Bronchial epithelial cell (primary cell): ENCODE measurements at regions not wholly inside any gene's neighbourhood (a gene's known extent, or its start where the extent isn't known, plus 50 kb on each side); places are given as distances from the start of the nearest gene placed in this dataset.
"Not testable (repeated sequence)": the region's sequence is repeated elsewhere in the genome, so short reads cannot be mapped to it uniquely, and the experiment has no call there.

ENCODE experiments used
- DNase-seq: peaks from one replicate; pipeline ENCODE4 v3.0.0-alpha.2; 2010; ENCODE audit warnings: low read depth
- FAIRE-seq: peaks from 2 replicates; lab custom pipeline; 2011; peaks lifted over from hg19 to GRCh38; lab: Jason Lieb, UNC
- H3K27me3 ChIP-seq: 2 replicates; pipeline ENCODE4 v1.5.1; 2011; ENCODE audit warnings: low read length; ENCODE audit not compliant: control insufficient read depth, insufficient read depth
- H3K36me3 ChIP-seq: 2 replicates; pipeline ENCODE4 v1.5.1; 2011; ENCODE audit warnings: low read length; ENCODE audit not compliant: control insufficient read depth, insufficient read depth
- H3K4me3 ChIP-seq: 2 replicates; pipeline ENCODE4 v1.5.1; 2011; ENCODE audit warnings: mild to moderate bottlenecking, low read depth, low read length, control low read depth
- CTCF ChIP-seq: IDR thresholded peaks from 2 replicates; pipeline ENCODE4 v1.5.1; 2011; ENCODE audit warnings: mild to moderate bottlenecking, moderate library complexity, low read length, control low read depth, inconsistent platforms; ENCODE audit not compliant: insufficient read depth, severe bottlenecking

GRCh38 chr11:129645943-129646342 is 169.7 kb upstream of the TMEM45B start:
- H3K36me3 ChIP-seq, result no peaks in the 10 kb centered on the region
- no peak for FAIRE-seq
- H3K4me3 ChIP-seq, result no peak overlapping the region
- no peak for DNase-seq
- no peaks in the 10 kb centered on the region for H3K27me3 ChIP-seq
- no peak for TF ChIP-seq CTCF

DNA sequence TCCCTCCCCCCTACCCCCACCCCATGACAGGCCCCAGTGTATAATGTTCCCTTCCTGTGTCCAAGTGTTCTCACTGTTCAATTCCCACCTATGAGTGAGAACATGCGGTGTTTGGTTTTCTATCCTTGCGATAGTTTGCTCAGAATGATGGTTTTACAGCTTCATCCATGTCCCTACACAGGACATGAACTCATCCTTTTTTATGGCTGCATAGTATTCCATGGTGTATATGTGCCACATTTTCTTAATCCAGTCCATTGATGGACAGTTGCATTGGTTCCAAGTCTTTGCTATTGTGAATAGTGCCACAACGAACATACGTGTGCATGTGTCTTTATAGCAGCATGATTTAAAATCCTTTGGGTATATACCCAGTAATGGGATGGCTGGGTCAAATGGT is 165.6 kb upstream of the TMEM45B start:
- not testable (repeated sequence) for DNase-seq, FAIRE-seq, H3K27me3 ChIP-seq, H3K4me3 ChIP-seq, H3K36me3 ChIP-seq

GRCh38 chr11:129652835-129653234 is 162.8 kb upstream of the TMEM45B start:
- Histone ChIP-seq H3K36me3 (no peaks in the 10 kb centered on the region), H3K4me3 (no peak overlapping the region), H3K27me3 (no peaks in the 10 kb centered on the region)
- DNase-seq (peak; percentile 97), FAIRE-seq (no peak)
- no peak for TF ChIP-seq CTCF

DNA sequence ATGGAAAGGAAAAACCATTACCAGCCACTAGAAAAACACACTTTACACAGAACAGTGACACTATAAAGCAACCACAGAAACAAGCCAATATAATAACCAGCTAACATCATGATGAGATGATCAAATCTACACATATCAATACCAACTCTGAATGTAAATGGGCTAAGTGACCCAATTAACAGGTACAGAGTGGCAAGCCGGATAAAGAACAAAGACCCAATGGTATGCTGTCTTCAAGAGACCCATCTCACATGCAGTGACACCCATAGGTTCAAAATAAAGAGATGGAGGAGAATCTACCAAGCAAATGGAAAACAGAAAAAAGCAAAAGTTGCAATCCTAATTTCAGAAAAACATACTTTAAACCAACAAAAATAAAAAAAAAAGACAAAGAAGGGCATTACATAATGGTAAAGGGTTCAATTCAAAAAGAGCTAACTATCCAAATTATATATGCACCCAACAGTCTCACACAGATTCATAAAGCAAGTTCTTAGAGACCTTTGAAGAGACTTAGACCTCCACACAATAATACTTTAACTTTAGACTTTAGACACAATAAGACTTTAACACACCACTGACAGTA is 160.3 kb upstream of the TMEM45B start:
- no peak overlapping the region for H3K4me3 ChIP-seq
- no peak for DNase-seq
- no peak for FAIRE-seq
- H3K36me3 ChIP-seq, result no peaks in the 10 kb centered on the region
- no peaks in the 10 kb centered on the region for H3K27me3 ChIP-seq
- no peak for TF ChIP-seq CTCF

GRCh38 chr11:129657866-129658525 is 157.7 kb upstream of the TMEM45B start:
- Histone ChIP-seq H3K36me3 (no peaks in the 10 kb centered on the region), H3K27me3 (no peaks in the 10 kb centered on the region), H3K4me3 (no peak overlapping the region)
- FAIRE-seq (no peak), DNase-seq (no peak)
- no peak for TF ChIP-seq CTCF

GRCh38 chr11:129658526-129658867 is 157.2 kb upstream of the TMEM45B start:
- no peak for DNase-seq
- no peak for TF ChIP-seq CTCF
- Histone ChIP-seq H3K36me3 (no peaks in the 10 kb centered on the region), H3K4me3 (no peak overlapping the region), H3K27me3 (no peaks in the 10 kb centered on the region)
- no peak for FAIRE-seq
